Fibroblast of lung (primary cell): ENCODE measurements at regions not wholly inside any gene's neighbourhood (a gene's known extent, or its start where the extent isn't known, plus 50 kb on each side); places are given as distances from the start of the nearest gene placed in this dataset.

Source experiments
- CTCF ChIP-seq, 2 donors: IDR thresholded peaks in 1 of 2; conservative IDR thresholded peaks in 1 of 2; 1 replicate in 1 of 2; 2 replicates in 1 of 2; pipeline ENCODE4 v1.5.1; 2011 to 2012; ENCODE audit warnings: low read length in 2 of 2, control low read depth in 1 of 2, inconsistent platforms in 1 of 2, low read depth in 1 of 2, mild to moderate bottlenecking in 1 of 2
- EZH2 ChIP-seq: IDR thresholded peaks from 2 replicates; pipeline ENCODE4 v1.5.1; 2012; ENCODE audit warnings: low read length, control low read depth, mild to moderate bottlenecking; ENCODE audit errors: missing control alignments

- no peak for TF ChIP-seq CTCF (conservative IDR thresholded peaks at IDR 0.05 in 1 of 2, IDR thresholded peaks at IDR 0.05 in 1 of 2; ENCODE audit: low read depth in 1 of 2, low read length in 2 of 2)
- no peak for TF ChIP-seq EZH2
Observed at GRCh38 chr1:96482616-96483015, 239.0 kb upstream of the PTBP2 start.
